Sigmoid colon (tissue), 4 donors: ENCODE measurements at regions not wholly inside any gene's neighbourhood (a gene's known extent, or its start where the extent isn't known, plus 50 kb on each side); places are given as distances from the start of the nearest gene placed in this dataset.

Experiments used
- POLR2A ChIP-seq, 2 donors: fragments of 450-650 bp; IDR thresholded peaks; one replicate each; pipeline ENCODE4 v1.6.1; 2016; ENCODE audit warnings: antibody characterized with exemption in 2 of 2, mild to moderate bottlenecking in 2 of 2, moderate library complexity in 2 of 2
- POLR2AphosphoS5 ChIP-seq, 4 donors: sonication (generic); formaldehyde crosslinking; IDR thresholded peaks; one replicate each; pipeline ENCODE4 v1.6.1; 2017; ENCODE audit warnings: antibody characterized with exemption in 4 of 4
- TF ChIP-seq, protein P1 (sequence below), 4 experiments: fragments of 450-650 bp in 3 of 4; fragments of 200-600 bp in 1 of 4; IDR thresholded peaks; one replicate each; pipeline ENCODE4 v1.5.1; 2016 to 2019; ENCODE audit warnings: antibody characterized with exemption in 4 of 4, mild to moderate bottlenecking in 3 of 4, moderate library complexity in 2 of 4

DNA sequence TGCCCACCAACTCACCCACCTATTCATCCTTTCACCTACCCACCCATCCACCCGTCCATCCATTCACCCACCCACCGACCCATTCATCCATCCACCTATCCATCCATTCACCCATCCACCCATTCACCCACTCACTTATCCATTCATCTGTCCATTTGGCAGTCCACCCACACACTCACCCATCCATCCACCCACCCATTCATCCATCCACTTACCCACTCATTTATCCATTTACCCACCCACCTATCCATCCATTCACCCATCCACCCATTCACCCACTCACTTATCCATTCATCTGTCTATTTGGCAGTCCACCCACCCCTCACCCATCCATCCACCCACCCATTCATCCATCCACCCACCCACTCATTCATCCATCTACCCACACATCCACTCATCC, 278.1 kb upstream of the IRX4 start:
- no peak for TF ChIP-seq POLR2A (IDR thresholded peaks at IDR 0.05)
- TF ChIP-seq, protein P1, sequence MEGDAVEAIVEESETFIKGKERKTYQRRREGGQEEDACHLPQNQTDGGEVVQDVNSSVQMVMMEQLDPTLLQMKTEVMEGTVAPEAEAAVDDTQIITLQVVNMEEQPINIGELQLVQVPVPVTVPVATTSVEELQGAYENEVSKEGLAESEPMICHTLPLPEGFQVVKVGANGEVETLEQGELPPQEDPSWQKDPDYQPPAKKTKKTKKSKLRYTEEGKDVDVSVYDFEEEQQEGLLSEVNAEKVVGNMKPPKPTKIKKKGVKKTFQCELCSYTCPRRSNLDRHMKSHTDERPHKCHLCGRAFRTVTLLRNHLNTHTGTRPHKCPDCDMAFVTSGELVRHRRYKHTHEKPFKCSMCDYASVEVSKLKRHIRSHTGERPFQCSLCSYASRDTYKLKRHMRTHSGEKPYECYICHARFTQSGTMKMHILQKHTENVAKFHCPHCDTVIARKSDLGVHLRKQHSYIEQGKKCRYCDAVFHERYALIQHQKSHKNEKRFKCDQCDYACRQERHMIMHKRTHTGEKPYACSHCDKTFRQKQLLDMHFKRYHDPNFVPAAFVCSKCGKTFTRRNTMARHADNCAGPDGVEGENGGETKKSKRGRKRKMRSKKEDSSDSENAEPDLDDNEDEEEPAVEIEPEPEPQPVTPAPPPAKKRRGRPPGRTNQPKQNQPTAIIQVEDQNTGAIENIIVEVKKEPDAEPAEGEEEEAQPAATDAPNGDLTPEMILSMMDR (IDR thresholded peaks at IDR 0.05): no peak
- TF ChIP-seq POLR2AphosphoS5 (IDR thresholded peaks at IDR 0.05): no peak
